ENCODE measurements at regions not wholly inside any gene's neighbourhood (a gene's known extent, or its start where the extent isn't known, plus 50 kb on each side); places are given as distances from the start of the nearest gene placed in this dataset.

- TF ChIP-seq POLR2AphosphoS5 (IDR thresholded peaks at IDR 0.05) (no peak), CTCF (IDR thresholded peaks at IDR 0.05) (no peak)
Observed at GRCh38 chr5:26518065-26518464, 520.3 kb downstream of the CDH9 start.

All from suprapubic skin (tissue), 3 donors.